GM21515 (cell line): ENCODE measurements at regions not wholly inside any gene's neighbourhood (a gene's known extent, or its start where the extent isn't known, plus 50 kb on each side); places are given as distances from the start of the nearest gene placed in this dataset.

ENCODE experiments used
- ATAC-seq: cut with Tn5 transposase; IDR thresholded peaks from one replicate; pipeline ENCODE4 v1.9.1; 2021; ENCODE audit not compliant: unreplicated experiment

DNA sequence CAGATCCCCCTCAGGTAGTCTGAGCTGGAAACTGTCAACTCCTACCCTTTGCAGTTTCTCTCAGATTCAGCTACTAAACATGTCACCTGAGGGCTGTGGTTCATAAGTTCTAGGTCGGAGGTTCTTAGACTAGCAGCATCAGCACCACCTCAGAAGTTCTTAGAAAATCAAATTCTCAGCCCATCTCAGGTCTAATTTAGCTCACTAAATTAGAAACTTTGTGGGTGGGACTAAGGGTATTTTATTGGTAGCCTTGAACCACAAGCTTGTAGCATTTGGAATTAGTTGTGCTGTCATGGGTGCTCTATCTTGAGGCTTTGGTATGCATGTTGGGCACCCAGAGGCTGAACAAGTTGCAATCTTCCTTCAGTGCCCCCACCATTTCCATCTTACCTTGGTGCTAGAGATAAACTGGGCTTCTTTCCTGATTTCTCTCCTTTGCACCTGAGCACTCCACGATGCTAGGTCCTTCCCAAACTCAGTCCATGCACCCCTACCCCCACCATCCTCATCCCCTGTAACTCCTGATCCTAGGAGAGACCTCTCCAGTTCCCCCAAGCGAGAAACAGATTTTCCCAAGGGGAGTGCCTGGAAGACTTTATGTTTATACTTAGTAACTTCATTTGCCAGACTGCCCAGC, 54.2 kb downstream of the S1PR1 start:
- ATAC-seq: no peak

DNA sequence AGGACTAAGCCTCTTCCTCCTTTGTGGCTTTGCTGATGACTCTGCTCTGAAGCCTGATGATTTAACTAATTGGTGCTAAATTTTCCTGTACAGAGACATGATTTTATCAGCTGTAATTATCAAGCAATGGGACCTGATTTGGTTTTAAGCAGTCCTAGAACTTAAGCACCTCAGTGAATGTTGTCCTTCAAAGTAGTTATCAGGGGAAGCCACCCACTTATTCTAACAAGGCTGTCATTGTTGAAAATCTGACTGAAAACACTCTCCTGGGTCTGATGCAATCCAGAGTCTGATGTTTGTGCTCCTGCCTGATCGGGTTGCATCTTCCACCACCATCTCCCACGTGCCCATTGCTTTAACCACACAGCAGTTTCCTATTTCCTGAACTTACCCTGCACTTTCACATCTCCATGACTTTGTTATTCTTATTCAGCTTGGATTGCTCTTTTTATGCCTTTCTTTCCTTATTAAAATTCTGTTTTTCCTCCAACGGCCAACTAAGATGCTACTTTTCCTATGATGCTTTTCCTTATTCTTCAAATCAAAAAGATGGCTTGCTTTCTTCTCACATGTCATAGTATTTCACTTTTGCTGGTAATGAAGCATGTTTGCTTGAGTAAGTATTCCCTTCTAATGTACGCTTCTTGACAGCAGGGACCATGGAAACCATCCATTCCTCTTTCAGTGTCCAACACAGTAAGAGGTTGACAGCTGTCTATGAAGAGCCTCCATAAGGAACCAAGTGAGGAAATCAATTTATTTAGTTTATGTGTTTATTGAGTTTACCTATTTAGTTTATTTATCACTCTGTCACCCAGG, 55.0 kb downstream of the S1PR1 start:
- no peak for ATAC-seq

DNA sequence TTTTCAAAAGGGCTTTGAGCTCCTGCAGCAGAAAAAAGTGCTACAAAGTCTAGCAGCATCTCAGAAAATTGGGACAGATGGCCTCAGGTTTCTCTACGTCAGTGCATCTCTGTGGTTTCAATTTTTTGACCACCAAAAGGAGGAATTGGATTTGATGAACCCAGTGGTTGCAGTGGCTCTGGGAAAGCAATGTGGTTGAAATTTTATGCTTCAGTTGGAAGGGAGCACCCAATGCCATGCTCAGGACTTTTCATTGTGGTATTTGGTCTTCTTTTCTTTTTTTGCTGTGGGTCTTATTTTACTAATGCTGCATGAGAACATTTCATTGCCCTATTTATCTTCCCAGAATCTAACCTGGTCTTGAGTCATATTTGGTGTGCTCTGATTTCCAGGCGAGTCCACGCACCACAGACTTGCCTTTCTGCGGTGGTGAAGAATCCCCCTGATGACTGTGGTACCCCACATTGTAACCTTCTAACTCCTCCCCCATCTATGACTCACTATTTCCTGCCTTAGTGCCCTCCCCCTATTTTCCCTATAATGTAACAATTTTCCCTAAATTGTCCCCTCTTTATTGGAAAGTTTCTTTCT, 56.7 kb downstream of the S1PR1 start:
- ATAC-seq: peak; percentile 51

DNA sequence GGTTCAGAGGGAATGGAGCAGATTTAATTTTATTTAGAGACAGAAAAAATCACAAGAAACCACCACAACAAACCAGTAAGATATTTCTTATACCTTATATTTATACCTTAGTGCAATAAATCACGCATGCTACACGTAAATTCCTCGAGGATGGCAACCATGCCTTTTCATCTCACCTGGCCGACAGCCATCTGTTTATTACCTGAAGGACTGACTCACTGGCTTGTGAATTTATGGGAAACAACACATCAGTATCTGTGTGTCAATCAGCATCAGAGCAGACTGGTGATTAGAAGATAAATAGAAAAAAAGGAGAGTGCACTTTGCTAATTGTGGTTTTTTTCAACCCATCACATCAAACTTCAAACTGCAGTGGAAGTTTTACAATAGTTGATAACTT, 58.4 kb downstream of the S1PR1 start:
- no peak for ATAC-seq

DNA sequence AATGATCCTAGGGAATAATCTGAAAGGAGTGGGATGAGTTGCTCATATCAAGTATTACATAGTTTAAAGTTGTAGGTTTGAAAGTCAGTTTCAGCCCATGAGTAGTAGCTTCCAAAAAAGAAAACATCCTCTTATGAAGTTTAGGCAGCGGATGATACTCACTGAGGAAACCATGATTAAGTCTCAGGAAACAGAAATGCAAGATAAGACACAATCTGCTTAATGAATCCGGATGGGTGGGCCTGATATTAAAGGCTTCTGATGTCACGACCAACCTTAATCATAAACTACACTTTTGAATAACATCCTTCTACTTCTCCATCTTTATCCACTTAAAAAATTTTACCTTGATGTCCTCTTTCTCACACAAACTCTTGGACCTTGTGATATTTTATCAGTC, 61.8 kb downstream of the S1PR1 start:
- no peak for ATAC-seq

DNA sequence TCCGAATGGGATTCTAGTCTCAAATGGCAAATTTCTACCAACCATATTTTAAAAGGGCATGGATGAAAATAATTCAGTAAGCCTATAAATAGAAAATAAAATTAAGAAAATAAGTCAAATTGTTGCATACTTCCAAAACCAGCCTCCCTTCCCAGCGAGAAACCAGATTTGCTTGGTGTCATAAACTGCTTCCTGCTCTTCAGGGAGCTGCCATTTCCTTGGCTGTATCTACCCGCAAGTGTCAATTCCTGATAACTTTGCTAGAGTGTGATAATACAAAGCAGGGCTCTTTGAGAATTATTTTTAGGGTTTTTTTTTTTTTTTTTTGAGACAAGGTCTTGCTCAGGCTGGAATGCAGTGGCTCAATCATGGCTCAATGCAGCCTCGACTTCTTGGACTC, 62.3 kb downstream of the S1PR1 start:
- ATAC-seq: no peak

DNA sequence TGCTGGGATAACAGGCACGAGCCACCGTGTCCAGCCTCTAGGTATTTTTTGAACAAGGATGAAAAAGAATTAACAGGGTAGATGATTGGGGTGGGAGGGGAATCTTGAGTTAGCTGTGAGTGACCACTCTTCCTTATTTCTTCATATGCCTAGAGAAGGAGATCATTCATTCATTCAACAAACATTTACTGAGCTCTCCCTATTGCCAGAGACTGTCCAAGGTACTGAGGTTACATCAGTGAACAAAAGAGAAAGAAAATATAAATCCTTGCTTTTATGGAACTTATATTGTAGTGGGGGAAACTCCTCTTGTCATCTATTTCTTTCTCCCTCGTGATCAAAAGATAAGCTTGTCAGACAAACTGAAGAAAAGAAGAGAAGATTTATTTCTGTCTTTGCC, 62.9 kb downstream of the S1PR1 start:
- no peak for ATAC-seq

DNA sequence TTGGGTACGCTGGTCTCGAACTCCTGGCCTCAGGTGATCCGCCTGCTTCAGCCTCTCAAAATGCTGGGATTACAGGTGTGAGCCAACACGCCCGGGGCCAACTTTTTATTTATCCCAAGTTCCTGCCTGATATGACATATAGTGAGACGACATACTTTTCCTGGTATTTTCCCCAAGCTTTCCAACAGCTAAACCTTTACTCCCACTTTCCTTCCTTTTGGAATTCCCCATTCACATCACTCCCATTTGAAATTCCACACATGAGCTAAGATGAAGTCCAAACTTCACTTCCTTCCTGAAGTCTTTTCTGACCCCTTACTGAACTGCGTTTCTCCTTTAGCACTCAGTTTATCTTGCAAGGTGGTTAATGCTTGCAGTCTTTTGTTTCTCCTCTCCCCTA, 64.1 kb downstream of the S1PR1 start:
- no peak for ATAC-seq

DNA sequence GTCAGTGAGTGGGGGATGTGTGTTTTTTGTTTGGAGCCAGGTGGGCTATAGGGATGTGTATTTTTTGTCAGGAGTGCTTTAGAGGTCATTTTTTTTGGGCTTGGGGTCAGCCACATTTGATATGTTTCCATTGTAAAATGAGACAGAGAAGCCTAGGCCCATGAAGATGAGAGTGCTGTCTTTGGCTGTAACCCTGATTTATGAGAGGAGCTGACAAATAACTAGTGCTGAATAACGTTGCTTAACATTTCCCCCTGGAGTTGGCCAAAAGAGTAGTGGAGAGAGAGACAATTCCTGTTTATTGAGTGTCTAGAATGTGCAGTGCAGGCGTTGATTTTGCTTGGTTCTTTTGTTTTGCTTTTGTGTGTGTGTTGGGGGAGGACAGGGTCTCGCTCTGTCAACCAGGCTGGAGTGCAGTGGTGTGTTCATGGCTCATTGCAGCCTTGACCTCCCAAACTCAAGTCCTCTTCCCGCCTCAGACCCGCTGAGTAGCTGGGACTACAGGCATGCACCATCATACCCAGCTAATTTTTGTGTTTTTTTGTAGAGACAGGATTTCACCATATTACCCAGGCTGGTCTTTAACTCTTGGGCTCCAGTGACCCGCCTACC, 64.7 kb downstream of the S1PR1 start:
- ATAC-seq: no peak

DNA sequence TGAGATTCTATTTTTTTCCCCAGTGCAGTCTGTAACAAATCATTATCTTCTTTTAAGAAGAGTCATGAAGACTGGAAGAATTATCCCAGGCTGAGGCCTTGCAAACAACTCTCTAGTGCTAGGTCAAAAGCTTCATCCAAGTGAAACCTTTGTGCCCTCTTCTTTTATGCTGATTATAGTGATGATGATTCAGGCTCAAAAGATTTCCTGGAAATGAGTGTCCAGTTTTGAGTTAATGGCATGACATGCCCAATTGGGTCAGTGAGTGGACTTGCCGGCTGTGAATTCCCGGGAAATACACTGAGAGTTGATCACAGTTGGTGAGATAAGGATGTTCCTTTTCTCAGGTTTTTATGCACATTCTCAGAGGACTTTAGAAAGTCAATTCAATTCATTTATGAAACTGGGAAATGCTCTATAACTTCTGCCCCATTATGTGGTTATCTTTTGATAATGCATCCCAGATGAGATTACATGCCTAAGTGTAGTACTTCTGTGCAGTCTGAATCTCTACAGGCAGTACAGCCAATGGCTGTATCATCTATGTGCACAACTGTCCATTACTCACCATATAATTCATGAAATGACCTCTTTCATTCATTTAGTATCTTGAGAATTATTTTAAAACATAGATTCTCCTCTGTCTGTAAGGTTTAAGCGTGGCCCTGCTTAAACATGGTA, 66.2 kb downstream of the S1PR1 start:
- ATAC-seq: no peak

DNA sequence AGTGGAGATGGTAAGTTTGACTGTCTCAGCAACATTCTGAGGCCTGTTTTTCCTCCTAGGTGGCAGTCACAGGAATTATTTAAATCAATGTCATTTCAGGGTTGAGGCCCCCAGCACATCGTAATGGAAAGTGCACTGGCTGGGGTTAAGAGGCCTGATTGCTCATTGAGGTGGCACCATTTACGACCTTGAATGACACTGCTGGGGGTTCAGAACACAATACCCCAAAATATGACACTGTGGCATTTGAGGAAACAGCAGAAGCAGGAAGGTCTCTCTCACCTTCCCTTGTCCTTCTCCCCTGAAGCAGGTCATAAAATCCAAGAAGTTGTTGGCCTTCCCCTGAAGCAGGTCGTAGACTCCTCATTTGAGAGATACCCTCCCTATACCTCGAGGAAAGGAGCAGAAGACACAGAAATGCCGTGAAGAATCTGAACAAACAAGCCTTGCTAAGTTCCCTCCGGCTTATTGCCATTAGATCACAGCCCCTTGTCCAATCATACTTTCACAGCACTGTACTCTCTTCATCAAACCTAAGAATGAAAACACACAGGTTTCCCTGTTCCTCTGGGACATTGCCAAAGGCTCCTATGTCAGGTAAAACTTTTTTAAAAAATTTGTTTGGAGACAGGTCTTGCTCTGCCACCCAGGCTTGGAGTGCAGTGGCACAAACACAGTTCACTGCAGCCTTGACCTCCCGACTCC, 71.3 kb downstream of the S1PR1 start:
- ATAC-seq: no peak

DNA sequence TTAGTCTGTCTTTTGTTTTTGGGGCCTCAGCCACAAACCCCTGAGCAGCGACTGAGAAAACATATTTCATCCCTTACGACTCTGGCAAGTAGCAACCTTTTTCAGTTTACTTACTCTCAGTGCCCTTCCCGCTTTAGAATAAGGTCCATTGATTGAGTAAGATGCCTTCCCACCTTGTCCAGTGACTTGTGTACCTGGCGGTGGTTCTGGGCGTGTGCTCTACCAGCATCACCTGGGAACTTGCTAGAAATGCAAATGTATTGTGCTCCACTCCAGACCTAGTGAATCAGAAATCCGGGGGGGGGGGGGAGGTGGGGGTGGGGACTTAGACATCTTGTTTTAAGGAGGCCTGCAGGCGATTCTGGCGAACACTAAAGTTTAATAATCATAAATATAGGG, 72.1 kb downstream of the S1PR1 start:
- ATAC-seq: peak; percentile 23

DNA sequence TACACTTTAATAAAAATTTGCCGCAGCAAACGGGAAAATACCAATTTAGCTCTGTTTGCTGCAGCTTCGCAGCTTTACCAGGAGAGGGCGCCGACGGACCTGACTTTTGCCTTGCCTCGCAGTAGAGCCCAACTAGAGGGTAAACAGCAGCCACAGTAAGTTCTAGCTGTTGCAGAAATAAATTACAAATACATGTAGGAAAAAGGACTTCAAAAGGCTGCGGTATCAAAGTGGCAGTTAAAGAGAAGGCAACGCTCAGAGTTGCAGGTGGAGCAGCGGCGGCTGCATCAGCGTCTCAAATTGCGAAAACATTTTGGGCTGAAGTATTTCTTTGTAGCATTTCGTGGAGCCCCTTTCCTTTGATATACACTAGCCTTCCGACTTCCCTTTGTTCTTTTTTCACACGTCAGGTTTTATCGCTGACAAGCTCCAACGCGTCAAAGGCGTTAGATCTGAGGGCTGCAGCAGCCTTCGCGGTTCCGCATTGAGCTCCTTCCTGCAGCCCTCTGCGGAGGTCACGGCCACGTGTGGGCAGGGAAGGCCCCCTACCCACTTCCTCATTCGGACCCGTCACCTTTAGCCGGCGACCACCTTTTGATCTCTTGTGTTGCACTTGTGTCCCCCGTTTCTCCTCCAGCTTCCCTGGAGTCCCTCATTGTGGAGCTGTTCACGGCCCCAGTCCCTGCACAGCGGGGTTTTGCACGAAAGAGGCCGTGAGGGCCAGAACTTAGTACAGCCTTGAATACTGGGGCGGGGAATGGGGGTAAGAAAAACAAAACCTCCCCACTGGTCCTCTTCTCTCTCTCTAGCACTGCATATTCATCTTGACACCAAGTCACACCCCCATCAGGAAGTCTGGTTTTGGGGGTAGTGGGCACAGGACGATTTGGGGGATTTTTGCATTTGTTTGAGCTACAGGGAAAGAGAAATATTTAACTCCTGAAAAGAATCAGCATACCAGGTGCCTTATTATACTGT, 72.8 kb downstream of the S1PR1 start:
- peak; percentile 57 for ATAC-seq

DNA sequence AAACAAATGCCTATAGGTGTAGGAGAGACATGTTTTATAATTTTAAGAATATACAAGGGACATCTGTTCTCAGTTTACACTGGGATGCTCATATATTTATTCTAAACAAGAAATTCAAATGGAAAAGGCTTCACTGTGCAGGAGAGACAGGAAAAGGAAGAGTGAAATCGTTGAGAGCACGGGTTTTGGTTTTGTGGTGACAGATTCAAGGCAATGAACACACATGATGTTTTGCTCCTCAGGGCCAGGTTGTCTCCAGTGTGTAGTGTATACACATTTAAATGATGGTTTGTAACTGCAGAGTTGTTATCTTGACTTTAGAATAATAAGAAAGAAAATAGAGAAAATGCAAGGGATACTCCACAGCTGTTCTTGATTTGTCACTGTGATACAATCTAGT, 73.7 kb downstream of the S1PR1 start:
- ATAC-seq: no peak

DNA sequence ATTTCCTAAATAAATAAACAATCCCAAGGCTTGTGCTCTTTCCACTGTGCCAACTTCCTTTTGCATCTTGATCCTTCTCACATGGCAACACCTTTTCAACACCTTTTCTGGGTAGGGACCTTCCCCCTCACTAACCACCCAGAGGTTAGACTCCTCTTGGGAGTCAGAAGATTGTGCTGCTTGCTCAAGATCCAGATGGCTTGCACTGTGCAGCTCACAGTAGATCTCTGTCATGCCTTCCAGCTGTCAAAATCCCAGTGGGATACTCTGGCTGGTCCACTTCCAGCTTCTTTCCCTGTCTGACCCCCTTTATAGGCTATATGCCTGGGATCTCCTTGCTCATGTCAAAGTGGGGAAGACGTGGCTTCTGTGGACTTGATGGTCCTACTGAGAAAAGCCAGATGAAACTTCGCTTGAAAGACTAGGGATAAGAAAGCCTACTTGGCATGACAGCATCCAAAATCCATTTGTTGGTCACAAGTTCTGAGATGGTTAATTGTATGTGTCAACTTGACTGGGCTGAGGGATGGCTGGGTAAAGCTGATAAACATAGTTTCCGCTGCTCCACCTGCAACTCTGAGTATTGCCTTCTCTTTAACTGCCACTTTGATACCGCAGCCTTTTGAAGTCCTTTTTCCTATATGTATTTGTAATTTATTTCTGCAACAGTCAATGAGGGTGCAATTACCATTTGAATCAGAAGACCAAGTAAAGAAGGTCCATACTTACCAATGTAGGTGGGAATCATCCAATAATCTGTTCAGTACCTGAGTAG, 74.5 kb downstream of the S1PR1 start:
- no peak for ATAC-seq

DNA sequence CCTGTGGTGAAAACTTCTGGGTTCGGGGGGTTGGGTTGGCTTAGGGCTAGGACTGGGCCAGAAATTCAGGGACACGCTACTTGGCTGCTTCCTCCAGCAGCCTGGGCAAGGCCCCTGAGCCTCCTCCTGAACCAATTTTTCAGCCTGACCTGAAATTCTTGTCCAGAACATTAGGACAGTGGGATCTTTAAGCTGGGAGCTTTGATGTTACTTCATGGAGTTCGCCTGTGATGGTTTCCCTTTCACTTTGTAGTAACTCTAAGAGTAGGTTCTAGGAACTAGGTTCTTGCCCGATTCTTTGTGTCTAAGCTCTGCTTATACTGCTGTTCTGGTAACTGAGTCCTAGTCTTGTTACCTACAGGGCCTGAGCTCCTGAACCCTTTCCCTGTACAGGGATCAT, 75.3 kb downstream of the S1PR1 start:
- ATAC-seq: no peak

DNA sequence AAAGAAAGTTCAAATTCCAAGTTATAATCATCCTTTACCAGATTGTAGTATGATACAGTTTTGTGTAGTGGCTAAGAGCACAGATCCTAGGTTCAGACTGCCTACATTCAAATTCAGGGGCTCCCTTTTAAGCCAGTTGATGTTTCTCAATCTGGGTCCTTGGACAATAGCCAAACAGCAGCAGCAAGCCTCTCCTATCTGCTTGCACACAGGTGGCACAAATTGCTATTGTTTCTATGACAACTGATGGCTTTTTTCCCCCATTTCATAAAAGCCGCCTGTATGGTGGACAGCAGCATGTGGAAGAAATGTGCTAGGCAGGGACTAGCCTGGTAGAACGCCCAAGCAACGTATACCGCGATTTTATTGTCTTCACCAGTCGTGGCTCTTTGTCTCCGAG, 76.5 kb downstream of the S1PR1 start:
- no peak for ATAC-seq

DNA sequence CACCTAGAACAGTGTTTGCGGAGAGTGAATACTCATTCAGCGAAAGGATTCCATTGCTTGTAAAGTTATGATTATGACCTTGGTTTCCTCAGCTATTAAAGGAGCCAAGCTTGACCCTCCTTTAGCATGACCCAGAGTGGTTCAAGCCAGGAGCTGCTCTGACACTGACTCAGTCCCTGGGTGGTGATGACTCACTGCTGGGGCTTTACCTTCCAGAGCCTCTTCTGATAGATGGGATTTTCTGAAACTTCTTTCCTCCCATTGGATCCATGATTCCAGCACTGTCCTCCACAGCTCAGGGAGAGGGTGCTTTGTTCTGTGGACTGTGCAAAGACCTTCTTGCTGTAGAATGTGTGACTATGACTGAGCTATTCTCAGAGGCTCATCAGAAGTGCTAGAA, 77.4 kb downstream of the S1PR1 start:
- no peak for ATAC-seq

DNA sequence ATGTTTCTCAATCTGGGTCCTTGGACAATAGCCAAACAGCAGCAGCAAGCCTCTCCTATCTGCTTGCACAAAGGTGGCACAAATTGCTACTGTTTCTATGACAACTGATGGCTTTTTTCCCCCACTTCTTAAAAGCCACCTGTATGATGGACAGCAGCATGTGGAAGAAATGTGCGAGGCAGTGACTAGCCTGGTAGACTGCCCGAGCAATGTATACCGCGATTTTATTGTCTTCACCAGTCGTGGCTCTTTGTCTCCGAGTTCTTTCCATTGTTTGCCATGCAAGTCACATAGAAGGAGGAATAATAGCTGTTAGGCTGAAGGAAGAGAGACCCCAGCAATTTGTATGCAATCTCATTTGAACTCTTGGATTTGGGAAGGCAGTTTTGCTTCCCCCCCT, 79.4 kb downstream of the S1PR1 start:
- ATAC-seq: no peak
